Right forelimb (tissue), 1 donor: ENCODE measurements at regions not wholly inside any gene's neighbourhood (a gene's known extent, or its start where the extent isn't known, plus 50 kb on each side); places are given as distances from the start of the nearest gene placed in this dataset.
A peak's percentile ranks its signal among the peaks of the same experiment; 100 is the strongest.
"Not testable (repeated sequence)": the region's sequence is repeated elsewhere in the genome, so short reads cannot be mapped to it uniquely, and the experiment has no call there.

Experiments used
- DNase-seq: peaks from one replicate; pipeline ENCODE4 v3.0.0-alpha.2; 2018

DNA sequence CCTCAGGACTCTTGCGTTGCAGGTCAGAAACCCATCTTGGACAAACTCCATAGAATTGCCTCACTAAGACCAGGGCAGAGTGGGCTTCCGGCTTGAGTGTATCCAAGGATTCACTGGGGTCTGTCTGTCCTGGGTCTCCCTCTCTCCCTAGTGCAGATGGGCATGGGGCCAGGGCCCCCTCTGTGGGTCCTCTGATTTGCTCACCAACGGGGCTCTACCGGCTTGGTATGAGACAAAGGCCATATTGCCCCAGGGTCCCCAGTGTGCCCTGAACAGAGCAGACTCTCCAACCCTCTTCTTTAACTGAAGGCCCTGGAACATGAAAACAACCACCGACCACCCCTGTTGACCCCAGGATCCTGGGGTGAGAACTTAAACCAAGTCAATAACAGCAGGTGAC lies 68.2 kb upstream of the CHST15 start:
- DNase-seq, result no peak

DNA sequence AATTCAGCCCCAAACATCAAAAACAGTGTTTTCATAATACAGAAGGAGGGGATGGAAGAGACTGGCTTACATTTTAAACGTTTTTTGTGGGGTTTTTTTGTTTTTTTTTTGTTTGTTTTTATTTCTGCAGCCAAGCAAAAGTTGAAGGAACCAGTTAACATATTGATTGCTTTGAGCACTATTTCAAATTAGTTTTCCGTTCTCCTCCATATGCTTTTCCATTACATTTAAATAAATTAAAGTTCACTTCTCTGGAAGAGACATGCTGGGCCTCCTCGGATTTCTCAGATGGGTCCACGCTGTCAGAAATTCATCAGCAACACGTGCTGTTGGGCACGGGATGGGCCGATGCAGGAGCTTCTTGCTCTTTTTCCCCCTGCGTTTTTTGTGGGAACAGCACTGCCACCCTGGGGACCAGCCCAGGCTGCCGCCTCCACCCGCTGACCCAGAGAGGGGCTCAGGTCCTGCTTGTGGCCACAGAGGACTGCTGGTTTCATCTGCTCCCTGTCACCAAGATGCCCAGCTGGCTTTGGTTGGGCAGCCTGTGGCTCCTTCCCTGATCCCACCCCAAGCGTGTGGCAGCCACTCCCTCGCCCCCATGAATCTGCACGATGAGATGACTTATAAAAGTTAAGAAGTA lies 67.7 kb upstream of the CHST15 start:
- DNase-seq, result no peak

DNA sequence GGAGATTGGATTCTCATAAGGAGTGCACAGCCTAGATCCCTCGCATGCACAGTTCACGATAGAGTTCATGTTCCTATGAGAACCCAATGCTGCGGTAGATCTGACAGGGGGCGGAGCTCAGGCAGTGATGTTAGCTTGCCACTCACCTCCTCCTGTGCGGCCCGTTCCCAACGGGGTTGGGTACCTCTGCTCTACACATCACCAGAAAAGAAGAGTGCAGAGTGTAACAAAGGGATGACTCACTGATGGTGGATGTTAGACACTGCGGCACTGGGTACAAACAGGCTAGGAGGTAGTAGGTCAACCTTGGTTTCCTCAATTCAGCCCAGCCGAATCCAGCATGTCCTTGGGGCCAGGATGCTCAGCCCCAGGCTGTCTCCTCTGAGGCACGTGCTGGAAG lies 66.8 kb upstream of the CHST15 start:
- no peak for DNase-seq

DNA sequence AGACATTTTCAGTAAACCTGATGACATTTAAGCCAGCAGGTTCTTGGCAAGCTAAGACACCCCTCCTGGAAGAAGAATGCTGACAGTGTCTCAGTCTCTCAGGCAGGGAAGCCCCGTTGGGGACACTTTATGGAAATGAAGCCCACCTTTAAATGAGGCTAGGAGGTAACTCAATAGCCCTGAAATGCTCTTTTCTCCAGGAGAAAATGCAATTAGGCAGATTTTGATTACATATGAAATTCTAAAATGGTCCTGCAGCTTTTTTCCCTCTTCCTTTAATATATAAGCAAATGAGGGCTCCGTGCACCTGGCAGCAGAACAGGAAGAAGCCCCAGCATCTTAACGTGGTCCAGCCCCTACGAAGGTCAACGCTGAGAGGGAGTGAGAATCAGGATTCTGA lies 65.8 kb upstream of the CHST15 start:
- no peak for DNase-seq

DNA sequence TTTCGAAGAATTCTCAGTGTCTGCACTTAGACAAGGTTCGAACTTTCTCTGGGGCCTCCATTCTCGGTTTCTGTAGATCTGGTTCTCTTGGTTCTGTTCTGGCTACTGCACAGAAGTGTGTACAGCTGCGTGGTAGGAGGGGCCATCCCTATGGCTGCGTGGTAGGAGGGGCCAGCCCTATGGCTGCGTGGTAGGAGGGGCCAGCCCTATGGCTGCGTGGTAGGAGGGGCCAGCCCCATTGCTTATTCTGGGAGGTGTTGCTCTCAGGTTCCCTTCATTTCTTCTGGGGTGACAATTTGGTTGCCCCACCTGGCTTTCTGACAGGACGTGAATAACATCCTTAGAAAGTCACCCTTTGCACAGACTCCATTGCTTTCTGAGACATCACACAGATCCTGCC lies 65.2 kb upstream of the CHST15 start:
- DNase-seq, result no peak

DNA sequence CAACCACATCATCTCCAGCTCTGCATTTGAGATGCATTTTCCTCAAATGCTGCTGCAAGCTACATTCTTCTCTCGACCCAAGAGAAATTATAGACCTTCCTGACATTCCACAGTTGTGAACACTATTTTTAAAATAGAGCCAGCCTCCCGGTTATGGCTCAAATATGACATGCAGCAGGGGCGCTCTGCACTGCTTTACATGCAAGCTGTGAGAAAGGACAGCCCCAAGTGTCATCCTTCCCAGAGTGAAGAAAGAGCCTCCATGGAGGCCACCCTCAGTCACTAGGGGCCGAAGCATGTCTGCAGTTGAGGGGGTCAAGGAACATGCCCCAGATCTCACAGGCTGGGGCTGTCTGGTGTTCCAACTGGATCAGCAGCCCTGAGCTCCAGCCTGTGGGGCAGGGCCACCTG lies 63.9 kb upstream of the CHST15 start:
- no peak for DNase-seq

DNA sequence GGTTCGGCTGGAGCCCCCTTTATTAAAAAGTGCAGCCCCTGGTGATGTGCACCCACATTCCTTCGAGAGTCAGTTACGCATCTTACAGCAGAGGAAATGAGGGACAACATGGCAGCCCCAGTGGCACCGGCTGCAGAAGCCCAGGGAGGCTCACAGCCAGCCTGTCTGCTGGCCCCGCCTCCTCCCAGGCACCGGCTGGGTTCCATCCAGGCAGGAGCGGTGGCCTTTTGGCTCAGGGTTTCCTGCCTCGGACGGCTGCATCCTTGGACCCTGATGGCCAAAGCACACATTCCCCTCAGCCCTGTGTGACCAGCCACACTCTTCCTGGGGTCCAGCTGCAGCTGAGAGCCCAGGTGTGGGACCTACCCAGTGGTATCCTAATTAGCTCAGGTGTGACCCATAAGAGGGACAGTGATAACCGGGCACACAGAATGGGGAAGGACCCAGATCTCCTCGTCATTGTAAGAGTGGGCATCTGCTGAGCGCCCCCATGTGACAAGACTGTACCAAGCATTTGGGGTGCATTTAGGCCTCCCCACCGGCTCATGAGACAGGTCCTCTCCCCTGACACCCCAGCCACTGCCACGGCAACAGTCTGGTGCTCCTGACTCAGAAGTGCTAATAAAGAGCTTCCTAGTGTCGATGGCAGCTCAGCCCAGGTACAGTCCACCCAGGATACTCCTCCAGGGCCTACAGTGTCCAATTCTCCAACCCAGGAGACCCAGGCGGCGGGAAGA lies 63.3 kb upstream of the CHST15 start:
- no peak for DNase-seq

DNA sequence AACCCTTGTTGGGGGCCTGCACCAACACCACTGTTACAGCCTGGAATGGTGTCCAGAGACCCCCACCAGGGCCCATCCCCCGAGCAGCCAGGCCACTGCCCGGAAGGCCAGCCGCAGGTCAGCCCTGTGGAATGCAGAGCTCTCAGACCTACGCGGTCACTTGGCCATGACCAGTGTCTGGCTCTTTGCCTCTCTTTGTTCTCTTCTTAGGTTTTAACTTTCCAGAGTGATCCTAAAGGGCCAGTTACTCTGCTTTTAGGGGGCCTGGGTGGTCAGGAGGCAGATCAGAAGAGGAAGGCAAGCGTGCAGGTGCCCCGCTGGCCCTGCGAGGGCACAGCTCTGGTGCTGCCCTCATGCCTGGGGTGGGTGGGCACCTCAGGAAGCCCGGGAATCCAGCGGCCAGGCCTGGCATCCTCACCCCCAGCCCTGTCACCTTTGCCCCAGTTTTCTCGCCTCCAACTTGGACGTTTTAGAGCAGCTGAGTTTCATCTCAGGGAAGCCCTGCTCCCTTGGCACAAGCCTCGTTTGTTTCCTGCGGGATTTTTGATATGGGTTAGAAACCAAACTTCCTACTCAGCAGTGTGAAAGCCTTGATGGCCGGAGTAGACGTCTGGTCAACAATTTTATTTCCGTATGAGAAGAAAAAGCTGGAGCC lies 62.5 kb upstream of the CHST15 start:
- no peak for DNase-seq

DNA sequence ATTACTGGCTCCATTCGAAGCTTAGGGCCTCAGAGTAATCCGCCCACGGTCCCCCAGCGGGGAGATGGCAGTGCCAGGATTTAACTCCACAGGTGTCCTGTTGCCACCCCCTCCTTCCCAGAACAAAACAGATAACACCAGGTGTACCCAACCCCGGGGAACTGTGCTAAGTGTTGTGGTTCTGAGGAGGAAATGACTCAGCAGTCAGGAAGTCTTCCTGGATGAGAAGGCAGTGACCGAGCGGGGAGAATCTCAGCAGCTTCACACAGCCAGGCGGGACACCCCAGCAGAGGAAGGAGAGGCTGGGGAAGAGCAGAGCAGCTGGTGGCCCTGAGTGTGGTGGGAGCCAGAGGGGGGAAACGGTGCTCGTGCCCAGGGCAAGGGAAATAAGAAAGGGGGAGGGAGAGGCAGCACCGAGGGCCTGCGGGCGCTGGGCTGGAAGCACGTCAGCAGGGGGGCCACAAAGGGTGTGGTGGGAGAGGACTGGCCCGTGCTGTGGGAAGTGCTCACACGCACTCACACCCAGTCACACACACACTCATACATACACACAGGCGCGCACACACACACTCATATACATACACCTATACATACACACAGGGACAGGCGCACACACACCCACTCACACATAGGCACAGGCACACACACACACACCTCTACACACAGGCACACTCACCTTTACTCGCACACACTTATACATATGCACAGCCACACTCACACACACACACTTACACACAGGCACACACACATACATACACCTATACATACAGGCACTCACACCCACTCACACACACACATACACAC lies 59.8 kb upstream of the CHST15 start:
- DNase-seq, result peak; percentile 41

DNA sequence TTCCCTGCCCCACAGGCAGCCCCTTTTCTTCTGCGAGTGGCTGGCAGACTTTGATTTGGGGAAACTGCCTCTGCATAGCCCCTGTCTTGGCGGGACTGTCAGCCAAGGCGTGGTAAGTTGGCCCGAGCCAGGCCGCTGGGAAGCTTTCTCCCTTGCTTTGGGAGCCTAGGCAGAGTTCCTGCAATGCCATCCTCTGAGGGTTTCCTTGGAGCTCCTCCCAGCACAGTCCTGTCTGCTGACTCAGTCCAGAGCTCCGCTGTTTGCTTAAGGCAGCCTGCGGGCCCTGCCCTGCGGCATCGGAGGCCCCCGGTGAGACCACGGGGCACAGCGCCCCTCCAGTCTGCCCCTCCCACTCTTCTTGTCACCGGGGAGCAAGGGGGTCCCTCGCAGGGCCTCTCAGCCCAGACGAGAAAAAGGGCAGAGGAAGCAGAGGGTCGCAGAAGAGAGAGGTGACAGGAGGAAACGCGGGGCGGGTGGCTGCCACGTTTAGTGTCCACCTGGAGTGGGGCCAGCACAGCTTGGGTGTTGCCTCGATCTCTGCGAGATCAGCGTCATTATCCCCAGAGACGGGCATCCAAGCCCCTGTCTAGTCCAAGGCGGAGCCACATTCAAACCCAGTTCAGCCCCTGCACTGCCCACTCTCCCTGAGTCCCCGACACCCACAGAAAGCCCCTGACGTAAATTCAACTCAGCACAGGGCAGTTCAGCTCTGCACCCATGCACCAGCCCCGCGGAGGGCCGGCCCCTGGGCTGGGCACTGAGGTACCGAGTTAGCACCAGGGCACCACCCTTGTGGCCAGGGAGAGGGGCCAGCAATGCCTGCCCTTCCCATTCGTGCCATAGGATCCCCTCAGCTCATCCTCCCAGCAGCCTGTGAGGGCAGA lies 59.0 kb upstream of the CHST15 start:
- no peak for DNase-seq

DNA sequence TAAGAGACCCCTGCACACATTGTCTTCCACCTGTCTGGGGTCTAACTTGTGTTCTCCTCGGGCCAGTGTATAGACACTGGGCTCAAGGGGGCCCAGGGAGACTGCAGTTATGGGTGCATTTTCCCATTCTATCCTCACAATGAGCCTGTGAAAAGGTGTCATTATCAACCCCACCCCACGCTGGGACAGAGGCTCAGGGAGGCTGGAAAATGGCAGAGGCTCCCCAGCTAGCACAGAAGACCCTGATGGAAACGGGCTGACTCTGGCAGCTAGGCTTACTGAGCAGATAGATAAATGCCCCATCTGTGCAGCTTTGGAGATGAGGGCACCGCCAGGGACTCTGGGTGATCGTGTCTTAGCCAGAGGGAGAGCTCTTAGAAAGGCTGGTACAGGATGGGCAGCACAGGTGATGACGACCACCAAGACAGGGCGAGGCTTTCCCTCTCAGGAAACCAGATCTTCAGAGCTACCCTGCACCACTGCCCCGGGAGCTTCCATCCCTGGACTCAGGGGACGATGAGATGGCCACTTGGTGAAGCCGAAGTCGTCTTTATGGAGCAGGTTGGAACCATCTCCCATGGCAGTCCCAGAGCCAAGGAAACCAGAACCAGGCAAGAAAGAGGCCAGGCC lies 58.2 kb upstream of the CHST15 start:
- DNase-seq, result no peak

DNA sequence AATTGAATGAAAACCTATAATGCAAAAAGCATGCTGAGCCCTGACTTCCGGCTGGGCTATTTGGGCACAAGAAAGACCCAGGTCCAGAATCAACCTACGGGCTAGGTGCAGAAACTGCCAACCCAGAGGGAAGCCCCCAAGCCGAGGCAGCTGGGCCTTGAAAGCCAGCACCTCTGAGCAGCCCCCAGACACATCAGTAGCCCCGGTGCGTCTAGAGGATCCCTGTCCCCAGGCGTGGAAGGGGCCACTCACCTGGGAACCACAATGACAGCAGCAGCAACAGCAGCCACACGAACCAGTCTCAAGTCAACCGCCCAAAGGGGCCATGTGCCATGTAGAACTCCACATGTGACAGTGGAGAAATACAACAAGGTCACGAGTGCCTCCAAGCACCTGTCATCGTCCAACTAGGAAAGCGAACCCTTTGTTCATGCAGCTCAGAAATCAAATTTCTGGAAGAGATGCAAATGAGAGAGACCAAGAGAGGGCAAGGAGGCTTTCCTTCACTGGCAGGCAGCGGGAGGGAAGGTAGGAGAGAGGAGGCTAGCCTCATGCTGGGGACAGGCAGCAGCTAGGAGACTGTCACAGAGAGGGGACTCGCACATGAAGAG lies 57.5 kb upstream of the CHST15 start:
- no peak for DNase-seq

DNA sequence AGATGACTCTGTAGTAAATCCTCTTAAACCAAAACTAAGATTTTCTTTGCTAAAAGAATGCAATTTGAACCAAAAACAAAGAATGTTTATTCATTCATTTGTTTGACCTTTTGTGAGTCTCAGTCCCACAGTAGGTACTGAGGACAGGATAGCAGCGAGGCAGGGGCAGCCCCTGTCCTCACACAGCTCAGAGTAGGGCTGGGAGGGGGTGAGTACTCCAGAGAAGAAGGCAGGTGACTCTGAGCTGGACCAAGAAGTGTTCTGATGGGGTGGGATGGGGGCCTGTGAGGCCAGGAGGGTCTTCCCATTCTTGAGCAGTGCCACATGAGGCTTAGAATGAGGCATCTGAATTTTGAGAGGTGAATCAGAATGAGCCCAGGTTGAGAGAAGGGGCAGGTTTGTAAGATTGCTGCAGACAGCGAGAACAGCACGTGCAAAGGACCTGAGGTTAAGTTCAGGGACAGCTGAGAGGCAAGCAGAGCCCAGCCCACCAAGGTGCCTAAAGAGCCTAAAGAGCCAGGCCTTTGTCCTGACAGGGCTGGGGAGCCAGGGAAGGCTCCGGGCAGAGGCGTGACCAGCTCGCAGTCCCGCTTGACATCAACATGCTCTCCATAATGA lies 56.9 kb upstream of the CHST15 start:
- peak; percentile 40 for DNase-seq

DNA sequence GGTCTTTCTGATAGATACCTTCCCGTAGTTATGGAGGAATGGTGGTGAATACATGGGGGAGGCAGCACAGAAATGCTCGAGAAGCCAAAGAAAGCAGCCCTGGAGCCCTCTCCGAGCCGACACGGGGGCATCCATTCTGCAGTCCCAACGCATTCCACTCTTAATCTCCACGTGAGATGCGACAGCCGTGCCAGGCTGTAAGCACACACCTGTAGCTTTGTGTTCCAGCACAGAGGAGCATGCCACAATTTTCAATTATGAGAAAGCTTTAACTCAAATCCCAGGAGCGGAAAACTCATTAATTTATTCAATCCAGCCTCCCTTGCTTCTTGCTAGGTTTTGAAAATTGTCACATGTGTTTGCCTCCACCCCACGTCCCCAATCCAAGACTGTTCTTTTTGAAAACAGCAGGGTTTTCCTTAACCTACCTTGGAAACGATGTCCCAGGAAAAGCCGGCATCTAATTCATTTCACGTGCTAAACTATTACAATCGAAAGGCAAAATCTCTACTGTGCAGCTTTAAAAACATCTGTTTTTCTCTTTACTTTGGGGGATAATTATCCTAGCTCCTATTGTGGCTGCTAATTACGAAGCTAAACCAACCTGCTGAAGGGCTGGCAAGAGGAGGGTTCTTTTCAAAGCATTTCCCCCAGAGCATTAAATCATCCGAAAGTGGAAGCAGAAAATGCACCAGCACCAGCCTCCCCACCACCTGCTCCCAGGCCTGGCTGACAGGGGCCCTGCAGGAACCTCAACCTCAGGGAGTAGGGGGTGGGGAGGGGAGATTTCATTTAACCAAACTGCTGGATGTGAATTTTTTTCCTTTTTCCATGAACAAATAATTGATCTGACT lies 56.0 kb upstream of the CHST15 start:
- peak; percentile 42 for DNase-seq

DNA sequence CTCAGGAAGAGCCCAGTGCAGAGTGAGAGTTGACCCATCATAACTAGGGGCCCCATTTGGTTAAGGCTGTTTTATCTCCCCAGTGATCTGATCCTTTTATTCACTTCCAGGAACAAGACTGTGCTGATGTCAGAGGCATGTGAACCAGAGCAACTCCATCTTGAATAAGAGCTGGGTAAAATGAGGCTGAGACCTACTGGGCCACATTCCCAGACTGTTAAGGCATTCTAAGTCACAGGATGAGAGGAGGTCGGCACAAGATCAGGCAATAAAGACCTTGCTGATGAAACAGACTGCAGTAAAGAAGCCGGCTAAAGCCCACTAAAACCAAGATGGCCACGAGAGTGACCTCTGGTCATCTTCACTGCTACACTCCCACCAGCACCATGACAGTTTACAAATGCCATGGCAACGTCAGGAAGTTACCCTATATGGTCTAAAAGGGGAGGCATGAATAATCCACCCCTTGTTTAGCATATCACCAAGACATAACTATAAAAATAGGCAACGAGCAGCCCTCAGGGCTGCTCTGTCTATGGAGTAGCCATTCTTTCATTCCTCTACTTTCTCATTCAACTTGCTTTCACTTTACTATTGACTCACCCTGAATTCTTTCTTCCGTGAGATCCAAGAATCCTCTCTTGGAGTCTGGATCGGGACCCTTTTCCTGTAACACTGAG lies 55.3 kb upstream of the CHST15 start:
- not testable (repeated sequence) for DNase-seq

DNA sequence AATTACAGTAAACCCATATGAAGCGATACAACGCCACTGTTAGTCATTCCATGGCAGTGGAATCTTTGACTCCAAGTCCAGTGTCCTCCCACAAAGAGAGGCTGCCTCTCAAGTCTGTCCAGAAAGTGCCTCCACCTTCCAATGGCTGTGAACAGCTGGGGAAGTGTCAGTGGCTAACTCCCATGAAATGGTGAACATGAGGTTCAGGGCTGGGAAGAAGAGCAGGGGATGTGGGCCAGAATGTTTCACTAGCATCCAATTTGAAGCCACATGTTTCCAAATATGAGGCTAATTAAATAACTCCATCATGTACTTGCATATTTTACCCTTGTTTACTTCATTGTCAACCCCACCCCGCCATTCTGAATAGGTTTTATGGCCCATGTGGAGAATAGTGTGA lies 53.1 kb upstream of the CHST15 start:
- no peak for DNase-seq

DNA sequence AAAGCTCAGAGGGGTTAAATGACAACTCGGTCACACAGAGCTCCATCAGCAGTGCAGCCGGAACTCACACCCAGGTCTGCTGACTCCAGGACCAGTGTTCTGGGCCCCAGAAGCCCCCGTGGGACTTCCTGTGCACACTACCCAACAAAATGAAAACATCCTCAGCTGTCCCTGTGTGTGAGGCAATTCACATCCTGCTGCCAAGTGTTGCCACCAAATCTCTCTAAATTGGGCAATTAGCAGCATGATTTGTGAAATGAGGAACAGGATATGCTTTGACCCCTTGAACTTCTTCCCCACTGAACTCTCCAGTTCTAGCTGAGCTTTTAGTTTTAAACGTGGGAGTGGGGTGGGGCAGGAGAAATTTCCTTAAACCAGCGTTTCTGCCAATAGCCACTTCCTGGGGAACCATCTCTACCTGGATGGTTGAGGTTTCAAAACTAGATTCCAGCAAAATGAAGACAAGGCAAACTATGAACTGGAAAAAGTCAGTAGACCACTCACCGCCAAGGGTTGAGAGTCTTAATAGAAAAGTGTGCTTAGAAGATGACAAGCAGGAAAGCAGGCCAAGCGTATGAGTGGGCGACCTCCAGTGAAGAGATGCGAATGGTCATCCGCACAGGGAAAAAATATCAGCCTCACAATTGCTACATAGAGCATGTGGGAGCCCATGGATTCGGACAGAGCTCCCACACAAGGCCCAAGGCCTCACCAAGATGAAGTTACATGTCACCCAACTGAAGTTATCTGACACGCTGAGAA lies 51.9 kb upstream of the CHST15 start:
- DNase-seq, result no peak

DNA sequence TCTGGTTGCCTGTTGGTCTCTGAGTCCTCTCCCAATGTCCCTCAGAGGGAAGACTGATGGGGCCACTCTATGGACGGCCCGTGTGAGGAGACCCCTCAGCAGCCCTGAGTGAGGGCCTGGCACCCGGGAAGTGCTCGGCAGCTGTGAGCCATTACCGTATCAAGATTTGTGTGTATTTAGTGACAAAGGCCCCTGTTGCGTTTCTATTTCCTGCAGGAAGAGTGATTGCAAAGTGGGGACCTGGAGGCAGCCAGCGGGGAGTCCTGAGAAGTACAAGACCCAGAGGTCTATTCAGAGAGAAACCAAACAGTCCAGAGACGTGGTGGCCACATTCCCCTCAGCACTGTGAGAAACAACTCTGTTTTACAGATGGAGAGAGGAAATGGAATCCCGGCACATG lies 51.1 kb upstream of the CHST15 start:
- no peak for DNase-seq

DNA sequence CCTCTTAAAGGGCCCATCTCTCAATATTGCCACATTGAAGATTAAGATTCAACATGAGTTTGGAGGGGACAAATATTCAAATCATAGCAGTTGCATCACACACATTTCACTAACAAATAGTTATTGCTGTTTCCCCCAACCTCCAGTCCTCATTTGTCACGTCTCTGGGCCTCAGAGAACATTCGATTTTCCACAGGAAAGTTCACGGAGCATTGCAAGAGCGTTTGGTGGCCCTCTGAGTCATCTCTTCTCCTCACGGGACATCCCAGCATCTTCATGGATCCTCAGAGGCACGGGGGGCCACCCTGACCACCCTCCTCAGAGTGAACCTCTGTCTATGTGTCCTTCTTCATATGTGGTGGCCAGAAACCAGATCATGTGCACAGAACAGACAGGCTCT lies 50.3 kb upstream of the CHST15 start:
- DNase-seq, result no peak
